ENCODE measurements at regions not wholly inside any gene's neighbourhood (a gene's known extent, or its start where the extent isn't known, plus 50 kb on each side); places are given as distances from the start of the nearest gene placed in this dataset.

- Histone ChIP-seq H3K27ac (replicated peaks) (no peak overlapping the region), H3K4me3 (replicated peaks; ENCODE audit: insufficient read depth, low read length) (no peak overlapping the region), H3K27me3 (ENCODE audit: insufficient read depth, poor library complexity, severe bottlenecking) (no peaks in the 10 kb centered on the region)
- no peak for DNase-seq (ENCODE audit: low read depth in 1 of 2, low spot score in 1 of 2)
- TF ChIP-seq REST (IDR thresholded peaks at IDR 0.05; ENCODE audit: insufficient replicate concordance, low read depth) = no peak
- TF ChIP-seq SPI1 (IDR thresholded peaks at IDR 0.05; ENCODE audit: borderline replicate concordance, low read depth) = no peak
- no peak for TF ChIP-seq GABPA (IDR thresholded peaks at IDR 0.05; ENCODE audit: low read depth)
- no peak for TF ChIP-seq CTCF (IDR thresholded peaks at IDR 0.05; ENCODE audit: insufficient read depth, low read length)
- no peak for TF ChIP-seq POLR2AphosphoS5 (IDR thresholded peaks at IDR 0.05; ENCODE audit: low read depth)
Measured at GRCh38 chr19:28289295-28290063, 923.5 kb downstream of the UQCRFS1 start.

GRCh38 chr19:28288572-28289264 lies 924.2 kb downstream of the UQCRFS1 start:
- no peak for TF ChIP-seq POLR2AphosphoS5 (IDR thresholded peaks at IDR 0.05; ENCODE audit: low read depth)
- TF ChIP-seq CTCF (IDR thresholded peaks at IDR 0.05; ENCODE audit: insufficient read depth, low read length) = no peak
- TF ChIP-seq SPI1 (IDR thresholded peaks at IDR 0.05; ENCODE audit: borderline replicate concordance, low read depth) = no peak
- TF ChIP-seq GABPA (IDR thresholded peaks at IDR 0.05; ENCODE audit: low read depth) = no peak
- no peak for TF ChIP-seq REST (IDR thresholded peaks at IDR 0.05; ENCODE audit: insufficient replicate concordance, low read depth)
- Histone ChIP-seq H3K27me3 (ENCODE audit: insufficient read depth, poor library complexity, severe bottlenecking) (no peaks in the 10 kb centered on the region), H3K4me3 (replicated peaks; ENCODE audit: insufficient read depth, low read length) (no peak overlapping the region), H3K27ac (replicated peaks) (no peak overlapping the region)
- no peak for DNase-seq (ENCODE audit: low read depth in 1 of 2, low spot score in 1 of 2)

GRCh38 chr19:28285917-28286316 lies 927.0 kb downstream of the UQCRFS1 start:
- Histone ChIP-seq H3K27me3 (ENCODE audit: insufficient read depth, poor library complexity, severe bottlenecking) (no peaks in the 10 kb centered on the region), H3K27ac (replicated peaks) (no peak overlapping the region), H3K4me3 (replicated peaks; ENCODE audit: insufficient read depth, low read length) (no peak overlapping the region)
- no peak for TF ChIP-seq REST (IDR thresholded peaks at IDR 0.05; ENCODE audit: insufficient replicate concordance, low read depth)
- no peak for TF ChIP-seq CTCF (IDR thresholded peaks at IDR 0.05; ENCODE audit: insufficient read depth, low read length)
- no peak for TF ChIP-seq POLR2AphosphoS5 (IDR thresholded peaks at IDR 0.05; ENCODE audit: low read depth)
- TF ChIP-seq GABPA (IDR thresholded peaks at IDR 0.05; ENCODE audit: low read depth) = no peak
- no peak for TF ChIP-seq SPI1 (IDR thresholded peaks at IDR 0.05; ENCODE audit: borderline replicate concordance, low read depth)
- DNase-seq (ENCODE audit: low read depth in 1 of 2, low spot score in 1 of 2) = no peak
